ENCODE measurements at regions not wholly inside any gene's neighbourhood (a gene's known extent, or its start where the extent isn't known, plus 50 kb on each side); places are given as distances from the start of the nearest gene placed in this dataset.
A peak's percentile ranks its signal among the peaks of the same experiment; 100 is the strongest.

GRCh38 chr20:50293284-50294139 is 102.9 kb downstream of the CEBPB start:
- no peak overlapping the region for H3K27ac ChIP-seq (ENCODE audit: low read depth, low read length)
- WGBS, 3 donors, result 82 to 94% (median 88%) methylated on average over 21 of the region's 21 CpGs

GRCh38 chr20:50294164-50295088 is 103.8 kb downstream of the CEBPB start:
- no peak overlapping the region for H3K27ac ChIP-seq (ENCODE audit: low read depth, low read length)
- 84 to 88% (median 87%) methylated on average over 18 of the region's 18 CpGs for WGBS, 3 donors

GRCh38 chr20:50295345-50295744 is 104.7 kb downstream of the CEBPB start:
- no peak overlapping the region for H3K27ac ChIP-seq (ENCODE audit: low read depth, low read length)
- 76 to 83% (median 78%) methylated on average over 5 of the region's 5 CpGs for whole genome bisulfite sequencing, 3 donors

- 62 to 75% (median 72%) methylated on average over 20 of the region's 20 CpGs for WGBS, 3 donors
- H3K27ac ChIP-seq (ENCODE audit: low read depth, low read length), result peak overlapping the region; percentile 52
Measured at GRCh38 chr20:50295762-50296449, 105.3 kb downstream of the CEBPB start.

GRCh38 chr20:50296450-50297375 is 106.1 kb downstream of the CEBPB start:
- WGBS, 3 donors, result 75 to 86% (median 79%) methylated on average over 18 of the region's 18 CpGs
- peak overlapping the region; percentile 52 for H3K27ac ChIP-seq (ENCODE audit: low read depth, low read length)

- no peak overlapping the region for H3K27ac ChIP-seq (ENCODE audit: low read depth, low read length)
- 69 to 82% (median 74%) methylated on average over 14 of the region's 14 CpGs for WGBS, 3 donors
Measured at GRCh38 chr20:50297498-50298376, 107.1 kb downstream of the CEBPB start.

GRCh38 chr20:50298554-50299324 is 108.1 kb downstream of the CEBPB start:
- 77 to 86% (median 80%) methylated on average over 20 of the region's 20 CpGs for WGBS, 3 donors
- H3K27ac ChIP-seq (ENCODE audit: low read depth, low read length), result no peak overlapping the region

- WGBS, 3 donors, result 93 to 100% (median 93%) methylated on average over 6 of the region's 6 CpGs
Measured at GRCh38 chr20:50299325-50299629, 108.6 kb downstream of the CEBPB start.

GRCh38 chr20:50301165-50301564 is 110.5 kb downstream of the CEBPB start:
- WGBS, 3 donors, result 92 to 99% (median 98%) methylated on average over 3 of the region's 3 CpGs

More at GRCh38 chr20:50299325-50299629, 108.6 kb downstream of the CEBPB start:
- H3K27ac ChIP-seq (ENCODE audit: low read depth, low read length), result no peak overlapping the region

GRCh38 chr20:50301712-50302111 is 111.1 kb downstream of the CEBPB start:
- no peak overlapping the region for H3K27ac ChIP-seq (ENCODE audit: low read depth, low read length)

More at GRCh38 chr20:50301165-50301564, 110.5 kb downstream of the CEBPB start:
- H3K27ac ChIP-seq (ENCODE audit: low read depth, low read length), result no peak overlapping the region

- 58 to 84% (median 66%) methylated on average over 10 of the region's 10 CpGs for WGBS, 3 donors
- H3K27ac ChIP-seq (ENCODE audit: low read depth, low read length), result no peak overlapping the region
Measured at GRCh38 chr20:50302341-50303057, 111.9 kb downstream of the CEBPB start.

GRCh38 chr20:50303573-50304500 is 113.2 kb downstream of the CEBPB start:
- 55 to 74% (median 57%) methylated on average over 11 of the region's 11 CpGs for WGBS, 3 donors
- peak overlapping the region; percentile 53 for H3K27ac ChIP-seq (ENCODE audit: low read depth, low read length)

GRCh38 chr20:50304501-50304856 is 113.8 kb downstream of the CEBPB start:
- 59 to 70% (median 59%) methylated on average over 10 of the region's 10 CpGs for WGBS, 3 donors
- H3K27ac ChIP-seq (ENCODE audit: low read depth, low read length), result peak overlapping the region; percentile 53

- H3K27ac ChIP-seq (ENCODE audit: low read depth, low read length), result peak overlapping the region; percentile 14
- 62 to 77% (median 65%) methylated on average over 14 of the region's 14 CpGs for WGBS, 3 donors
Measured at GRCh38 chr20:50304923-50305635, 114.4 kb downstream of the CEBPB start.

Data from adipose tissue (tissue), 3 donors.